ENCODE measurements at regions not wholly inside any gene's neighbourhood (a gene's known extent, or its start where the extent isn't known, plus 50 kb on each side); places are given as distances from the start of the nearest gene placed in this dataset.

- TF ChIP-seq CTCF (IDR thresholded peaks at IDR 0.05; ENCODE audit: borderline replicate concordance, extremely low read depth, low read length, poor library complexity, severe bottlenecking) (no peak), EZH2 (IDR thresholded peaks at IDR 0.05; ENCODE audit: borderline replicate concordance, low read depth, low read length, severe bottlenecking) (no peak)
- H3K27ac ChIP-seq (ENCODE audit: low read length): no peak overlapping the region
- no peaks in the 10 kb centered on the region for H3K36me3 ChIP-seq (ENCODE audit: insufficient read depth, low read length)
- no peaks in the 10 kb centered on the region for H4K20me1 ChIP-seq (ENCODE audit: insufficient read depth, low read length)
- H3K4me1 ChIP-seq (ENCODE audit: insufficient read depth, low read length): no peaks in the 10 kb centered on the region
- no peaks in the 10 kb centered on the region for H3K27me3 ChIP-seq (ENCODE audit: insufficient read depth, low read length, poor library complexity)
- no peak overlapping the region for H3K9ac ChIP-seq (ENCODE audit: low read depth, low read length)
- no peak for ATAC-seq (ENCODE audit: insufficient read depth, low read depth)
- H3K4me3 ChIP-seq (ENCODE audit: low read depth in 1 of 2, low read length in 2 of 2): no peak overlapping the region
- H3K79me2 ChIP-seq (ENCODE audit: insufficient read depth, low read length): no peaks in the 10 kb centered on the region
- no peaks in the 10 kb centered on the region for H3K9me3 ChIP-seq (ENCODE audit: insufficient read depth, low read length, severe bottlenecking)
- no peak overlapping the region for H2AFZ ChIP-seq (ENCODE audit: low read depth, low read length)
- H3K4me2 ChIP-seq (ENCODE audit: insufficient read depth, low read length): no peak overlapping the region
- no peak for DNase-seq
Measured at GRCh38 chr4:110792036-110792435, 169.2 kb upstream of the PITX2 start.

GRCh38 chr4:110793381-110793801 lies 170.5 kb upstream of the PITX2 start:
- ATAC-seq (ENCODE audit: insufficient read depth, low read depth): no peak

GRCh38 chr4:110793890-110794554 lies 171.1 kb upstream of the PITX2 start:
- H3K9me3 ChIP-seq (ENCODE audit: insufficient read depth, low read length, severe bottlenecking): no peaks in the 10 kb centered on the region
- H2AFZ ChIP-seq (ENCODE audit: low read depth, low read length): no peak overlapping the region
- H3K9ac ChIP-seq (ENCODE audit: low read depth, low read length): no peak overlapping the region
- H3K4me2 ChIP-seq (ENCODE audit: insufficient read depth, low read length): no peak overlapping the region
- no peaks in the 10 kb centered on the region for H3K4me1 ChIP-seq (ENCODE audit: insufficient read depth, low read length)
- H4K20me1 ChIP-seq (ENCODE audit: insufficient read depth, low read length): no peaks in the 10 kb centered on the region
- H3K79me2 ChIP-seq (ENCODE audit: insufficient read depth, low read length): no peaks in the 10 kb centered on the region
- H3K27ac ChIP-seq (ENCODE audit: low read length): no peak overlapping the region
- H3K4me3 ChIP-seq (ENCODE audit: low read depth in 1 of 2, low read length in 2 of 2): no peak overlapping the region
- TF ChIP-seq EZH2 (IDR thresholded peaks at IDR 0.05; ENCODE audit: borderline replicate concordance, low read depth, low read length, severe bottlenecking): no peak
- TF ChIP-seq CTCF (IDR thresholded peaks at IDR 0.05; ENCODE audit: borderline replicate concordance, extremely low read depth, low read length, poor library complexity, severe bottlenecking): no peak
- ATAC-seq (ENCODE audit: insufficient read depth, low read depth): no peak
- H3K27me3 ChIP-seq (ENCODE audit: insufficient read depth, low read length, poor library complexity): peaks cover 4% of the 10 kb centered on the region
- no peak for DNase-seq
- H3K36me3 ChIP-seq (ENCODE audit: insufficient read depth, low read length): no peaks in the 10 kb centered on the region

More at GRCh38 chr4:110793381-110793801, 170.5 kb upstream of the PITX2 start:
- H3K36me3 ChIP-seq (ENCODE audit: insufficient read depth, low read length): no peaks in the 10 kb centered on the region
- H3K4me1 ChIP-seq (ENCODE audit: insufficient read depth, low read length): no peaks in the 10 kb centered on the region
- H3K79me2 ChIP-seq (ENCODE audit: insufficient read depth, low read length): no peaks in the 10 kb centered on the region
- H4K20me1 ChIP-seq (ENCODE audit: insufficient read depth, low read length): no peaks in the 10 kb centered on the region
- DNase-seq: no peak
- H3K27ac ChIP-seq (ENCODE audit: low read length): no peak overlapping the region
- H2AFZ ChIP-seq (ENCODE audit: low read depth, low read length): no peak overlapping the region
- TF ChIP-seq CTCF (IDR thresholded peaks at IDR 0.05; ENCODE audit: borderline replicate concordance, extremely low read depth, low read length, poor library complexity, severe bottlenecking) (no peak), EZH2 (IDR thresholded peaks at IDR 0.05; ENCODE audit: borderline replicate concordance, low read depth, low read length, severe bottlenecking) (no peak)
- no peak overlapping the region for H3K4me3 ChIP-seq (ENCODE audit: low read depth in 1 of 2, low read length in 2 of 2)
- no peak overlapping the region for H3K4me2 ChIP-seq (ENCODE audit: insufficient read depth, low read length)
- no peaks in the 10 kb centered on the region for H3K27me3 ChIP-seq (ENCODE audit: insufficient read depth, low read length, poor library complexity)
- H3K9ac ChIP-seq (ENCODE audit: low read depth, low read length): no peak overlapping the region
- no peaks in the 10 kb centered on the region for H3K9me3 ChIP-seq (ENCODE audit: insufficient read depth, low read length, severe bottlenecking)

Data from DND-41 (cell line).